SK-N-SH treated with all-trans-retinoic acid at 6 μM for 48 hours (cell line): ENCODE measurements at regions not wholly inside any gene's neighbourhood (a gene's known extent, or its start where the extent isn't known, plus 50 kb on each side); places are given as distances from the start of the nearest gene placed in this dataset.
A peak's percentile ranks its signal among the peaks of the same experiment; 100 is the strongest.

Experiments used
- ATAC-seq: fragments of 200-7000 bp; cut with Tn5 transposase; 3 replicates; pipeline ENCODE4 v1.9.1; 2020; ENCODE audit warnings: mild to moderate bottlenecking, moderate library complexity
- ARNTL ChIP-seq: fragments of 450-650 bp; formaldehyde crosslinking; IDR thresholded peaks from 2 replicates; pipeline ENCODE4 v1.5.0; 2020; ENCODE audit warnings: low read depth, mild to moderate bottlenecking, moderate library complexity, borderline replicate concordance
- BACH2 ChIP-seq: fragments of 250-450 bp; sonication (Bioruptor Pico); IDR thresholded peaks from 2 replicates; pipeline ENCODE4 v1.9.0; 2021; ENCODE audit warnings: mild to moderate bottlenecking, borderline replicate concordance
- CREB5 ChIP-seq: fragments of 250-450 bp; sonication (Bioruptor Pico); IDR thresholded peaks from 2 replicates; pipeline ENCODE4 v1.5.1; 2020; ENCODE audit warnings: low read depth, mild to moderate bottlenecking, moderate library complexity
- CSDC2 ChIP-seq: fragments of 250-450 bp; sonication (Bioruptor Pico); IDR thresholded peaks from 2 replicates; pipeline ENCODE4 v1.5.0; 2020; ENCODE audit warnings: mild to moderate bottlenecking, moderate library complexity
- CSRNP3 ChIP-seq: fragments of 250-450 bp; sonication (Bioruptor Pico); IDR thresholded peaks from 2 replicates; pipeline ENCODE4 v1.5.1; 2021; ENCODE audit warnings: mild to moderate bottlenecking, moderate library complexity
- ESRRG ChIP-seq: fragments of 250-450 bp; sonication (Bioruptor Pico); IDR thresholded peaks from 2 replicates; pipeline ENCODE4 v1.6.1; 2021; ENCODE audit warnings: mild to moderate bottlenecking
- GLIS3 ChIP-seq: fragments of 250-450 bp; sonication (Bioruptor Pico); IDR thresholded peaks from 2 replicates; pipeline ENCODE4 v1.5.0; 2020; ENCODE audit warnings: mild to moderate bottlenecking, moderate library complexity
- ISL1 ChIP-seq: fragments of 250-450 bp; sonication (Bioruptor Pico); IDR thresholded peaks from 2 replicates; pipeline ENCODE4 v2.1.2; 2022; ENCODE audit warnings: mild to moderate bottlenecking, moderate library complexity
- OSR1 ChIP-seq: fragments of 250-450 bp; sonication (Bioruptor Pico); IDR thresholded peaks from 2 replicates; pipeline ENCODE4 v1.8.0; 2022; ENCODE audit warnings: moderate library complexity, mild to moderate bottlenecking, inconsistent platforms
- PATZ1 ChIP-seq: fragments of 250-450 bp; sonication (Bioruptor Pico); IDR thresholded peaks from 2 replicates; pipeline ENCODE4 v1.8.0; 2020; ENCODE audit warnings: mild to moderate bottlenecking, moderate library complexity, borderline replicate concordance
- POU6F1 ChIP-seq: fragments of 250-450 bp; sonication (Bioruptor Pico); IDR thresholded peaks from 2 replicates; pipeline ENCODE4 v1.8.0; 2021; ENCODE audit warnings: low read depth, mild to moderate bottlenecking, moderate library complexity, borderline replicate concordance
- PPARA ChIP-seq: fragments of 250-450 bp; sonication (Bioruptor Pico); IDR thresholded peaks from 2 replicates; pipeline ENCODE4 v1.5.0; 2020; ENCODE audit warnings: mild to moderate bottlenecking, borderline replicate concordance
- RARB ChIP-seq: fragments of 250-450 bp; sonication (Bioruptor Pico); IDR thresholded peaks from 2 replicates; pipeline ENCODE4 v1.8.0; 2021; ENCODE audit warnings: mild to moderate bottlenecking, moderate library complexity
- TOX ChIP-seq: fragments of 250-450 bp; sonication (Bioruptor Pico); IDR thresholded peaks from 2 replicates; pipeline ENCODE4 v1.8.0; 2021; ENCODE audit warnings: mild to moderate bottlenecking, moderate library complexity, borderline replicate concordance
- TSHZ2 ChIP-seq: fragments of 250-450 bp; sonication (Bioruptor Pico); IDR thresholded peaks from 2 replicates; pipeline ENCODE4 v1.5.0; 2020; ENCODE audit warnings: mild to moderate bottlenecking, moderate library complexity
- ZC3H10 ChIP-seq: fragments of 250-450 bp; sonication (Bioruptor Pico); IDR thresholded peaks from 2 replicates; pipeline ENCODE4 v1.5.1; 2021; ENCODE audit warnings: mild to moderate bottlenecking, moderate library complexity
- ZFP3 ChIP-seq: fragments of 250-450 bp; sonication (Bioruptor Pico); IDR thresholded peaks from 2 replicates; pipeline ENCODE4 v1.5.0; 2020; ENCODE audit warnings: mild to moderate bottlenecking, moderate library complexity
- ZFP30 ChIP-seq: fragments of 450-650 bp; formaldehyde crosslinking; IDR thresholded peaks from 2 replicates; pipeline ENCODE4 v1.5.0; 2022; ENCODE audit warnings: mild to moderate bottlenecking, moderate library complexity
- ZNF565 ChIP-seq: fragments of 450-650 bp; formaldehyde crosslinking; conservative IDR thresholded peaks from 2 replicates; pipeline ENCODE4 v1.5.0; 2020; ENCODE audit warnings: low read depth, mild to moderate bottlenecking, moderate library complexity
- ZNF70 ChIP-seq: fragments of 450-650 bp; formaldehyde crosslinking; IDR thresholded peaks from 2 replicates; pipeline ENCODE4 v1.5.0; 2020; ENCODE audit warnings: mild to moderate bottlenecking, moderate library complexity
- ZNF8 ChIP-seq: fragments of 450-650 bp; formaldehyde crosslinking; IDR thresholded peaks from 2 replicates; pipeline ENCODE4 v1.5.0; 2020; ENCODE audit warnings: mild to moderate bottlenecking, moderate library complexity

- peak; percentile 37; the same call in 2 of the 3 replicates for ATAC-seq
- TF ChIP-seq ZFP30 (no peak), ISL1 (CRISPR knock-in tag) (no peak), PATZ1 (CRISPR knock-in tag) (no peak), TSHZ2 (no peak), BACH2 (CRISPR knock-in tag) (no peak)
- TF ChIP-seq, all 23 proteins: peak for 0
Measured at GRCh38 chr9:87327575-87328125, 170.0 kb upstream of the DAPK1 start.

- ATAC-seq, result no peak
Measured at GRCh38 chr9:87333802-87334201, 163.9 kb upstream of the DAPK1 start.

More at GRCh38 chr9:87333802-87334201, 163.9 kb upstream of the DAPK1 start:
- TF ChIP-seq ZC3H10 (CRISPR knock-in tag) (no peak), PPARA (CRISPR knock-in tag) (no peak), ESRRG (no peak), TOX (CRISPR knock-in tag) (no peak), CSRNP3 (CRISPR knock-in tag) (no peak), ARNTL (no peak), ZNF8 (CRISPR knock-in tag) (no peak), POU6F1 (CRISPR knock-in tag) (no peak), TSHZ2 (no peak), PATZ1 (CRISPR knock-in tag) (no peak), RARB (CRISPR knock-in tag) (no peak), GLIS3 (CRISPR knock-in tag) (no peak), ZFP3 (no peak), CREB5 (CRISPR knock-in tag) (no peak), CSDC2 (CRISPR knock-in tag) (no peak), OSR1 (no peak), ISL1 (CRISPR knock-in tag) (no peak), ZNF565 (CRISPR knock-in tag) (no peak), ZFP30 (no peak), ZNF70 (CRISPR knock-in tag) (no peak)
- TF ChIP-seq, all 23 proteins: peak for 0
